DND-41 (cell line): ENCODE measurements at regions not wholly inside any gene's neighbourhood (a gene's known extent, or its start where the extent isn't known, plus 50 kb on each side); places are given as distances from the start of the nearest gene placed in this dataset.

Experiments used
- ATAC-seq: fragments of 200-7000 bp; cut with Tn5 transposase; 3 replicates; pipeline ENCODE4 v1.9.1; 2021; ENCODE audit warnings: low read depth; ENCODE audit not compliant: insufficient read depth
- DNase-seq: peaks from one replicate; pipeline ENCODE4 v3.0.0-alpha.2; 2020
- H2AFZ ChIP-seq: 2 replicates; pipeline ENCODE4 v1.6.0; 2012; ENCODE audit warnings: low read depth, low read length
- H3K27ac ChIP-seq: 2 replicates; pipeline ENCODE4 v1.5.1; 2012; ENCODE audit warnings: low read length, inconsistent platforms
- H3K27me3 ChIP-seq: fragments of 200-600 bp; sonication (generic); 2 replicates; pipeline ENCODE4 v1.6.0; 2012; ENCODE audit warnings: low read length, mild to moderate bottlenecking, inconsistent platforms; ENCODE audit not compliant: insufficient read depth, poor library complexity
- H3K36me3 ChIP-seq: 2 replicates; pipeline ENCODE4 v1.5.1; 2012; ENCODE audit warnings: low read length, inconsistent platforms; ENCODE audit not compliant: insufficient read depth
- H3K4me1 ChIP-seq: 2 replicates; pipeline ENCODE4 v1.5.1; 2012; ENCODE audit warnings: mild to moderate bottlenecking, low read length; ENCODE audit not compliant: insufficient read depth
- H3K4me2 ChIP-seq: 2 replicates; pipeline ENCODE4 v1.6.0; 2012; ENCODE audit warnings: mild to moderate bottlenecking, moderate library complexity, low read length, inconsistent platforms; ENCODE audit not compliant: insufficient read depth
- H3K4me3 ChIP-seq, 2 experiments: fragments of 200-600 bp in 1 of 2; shearing (Covaris generic) in 1 of 2; 2 replicates each; pipeline ENCODE4 v1.5.1; 2012 to 2016; ENCODE audit warnings: inconsistent platforms in 2 of 2, low read length in 2 of 2, mild to moderate bottlenecking in 2 of 2, low read depth in 1 of 2, moderate library complexity in 1 of 2
- H3K79me2 ChIP-seq: 2 replicates; pipeline ENCODE4 v1.6.0; 2012; ENCODE audit warnings: low read length, inconsistent platforms; ENCODE audit not compliant: insufficient read depth
- H3K9ac ChIP-seq: 2 replicates; pipeline ENCODE4 v1.6.0; 2012; ENCODE audit warnings: low read depth, mild to moderate bottlenecking, inconsistent platforms, low read length, moderate library complexity
- H3K9me3 ChIP-seq: 2 replicates; pipeline ENCODE4 v1.5.1; 2012; ENCODE audit warnings: low read length, moderate library complexity, mild to moderate bottlenecking, inconsistent platforms; ENCODE audit not compliant: insufficient read depth, severe bottlenecking
- H4K20me1 ChIP-seq: 2 replicates; pipeline ENCODE4 v1.6.0; 2012; ENCODE audit warnings: low read length; ENCODE audit not compliant: insufficient read depth
- CTCF ChIP-seq: IDR thresholded peaks from 2 replicates; pipeline ENCODE4 v1.5.1; 2012; ENCODE audit warnings: borderline replicate concordance, low read length, moderate library complexity, mild to moderate bottlenecking; ENCODE audit not compliant: poor library complexity, severe bottlenecking; ENCODE audit errors: extremely low read depth
- EZH2 ChIP-seq: IDR thresholded peaks from 3 replicates; pipeline ENCODE4 v1.6.1; 2012; ENCODE audit warnings: borderline replicate concordance, low read depth, mild to moderate bottlenecking, moderate library complexity, low read length, inconsistent platforms; ENCODE audit not compliant: severe bottlenecking

DNA sequence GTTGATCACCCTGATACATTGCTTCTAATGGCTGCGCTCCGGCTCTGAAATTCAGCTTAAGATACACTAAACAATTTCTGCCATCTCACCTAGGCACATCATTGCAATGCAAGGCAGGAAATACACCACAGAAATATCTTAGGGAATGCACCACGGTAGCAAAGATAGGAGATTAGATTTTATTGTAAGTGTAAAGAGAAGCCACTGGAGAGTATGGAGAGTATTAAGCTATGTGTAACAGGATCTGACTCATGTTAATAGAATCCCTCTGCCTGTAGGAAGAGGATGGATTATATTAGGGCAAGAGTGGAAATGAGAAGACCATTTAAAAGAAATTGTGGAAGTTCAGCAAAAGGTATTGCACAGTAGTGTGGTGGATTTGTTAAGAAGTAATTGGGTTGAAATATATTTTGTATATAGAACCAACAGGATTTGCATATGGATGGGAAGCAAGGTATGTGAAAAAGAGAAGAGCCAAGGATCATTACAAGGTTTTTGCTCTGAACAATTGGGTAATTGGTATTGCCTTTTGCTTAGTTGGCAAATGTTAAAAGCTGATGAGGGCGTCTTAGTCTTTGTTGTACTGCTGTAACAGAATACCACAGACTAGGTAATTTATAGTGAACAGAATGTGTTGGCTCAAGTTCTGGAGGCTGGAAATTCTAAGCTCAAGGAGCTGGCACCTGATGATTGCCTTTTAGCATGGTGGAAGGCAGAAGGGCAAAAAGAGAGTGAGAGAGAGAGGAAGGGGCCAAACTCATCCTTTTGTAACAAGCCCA is 636.1 kb downstream of the PSAT1 start:
- no peak overlapping the region for H3K4me3 ChIP-seq
- H3K27ac ChIP-seq, result no peak overlapping the region
- H2AFZ ChIP-seq, result no peak overlapping the region
- no peak for ATAC-seq
- DNase-seq, result no peak
- no peaks in the 10 kb centered on the region for H3K79me2 ChIP-seq
- H3K4me1 ChIP-seq, result no peaks in the 10 kb centered on the region
- TF ChIP-seq EZH2 (no peak), CTCF (no peak)
- H3K27me3 ChIP-seq, result no peaks in the 10 kb centered on the region
- H4K20me1 ChIP-seq, result no peaks in the 10 kb centered on the region
- no peak overlapping the region for H3K4me2 ChIP-seq
- H3K36me3 ChIP-seq, result no peaks in the 10 kb centered on the region
- no peak overlapping the region for H3K9ac ChIP-seq
- no peaks in the 10 kb centered on the region for H3K9me3 ChIP-seq

- H3K4me3 ChIP-seq, result no peak overlapping the region
- H3K79me2 ChIP-seq, result no peaks in the 10 kb centered on the region
- no peaks in the 10 kb centered on the region for H3K27me3 ChIP-seq
- DNase-seq, result no peak
- H2AFZ ChIP-seq, result no peak overlapping the region
- H3K36me3 ChIP-seq, result no peaks in the 10 kb centered on the region
- H3K27ac ChIP-seq, result no peak overlapping the region
- H3K4me2 ChIP-seq, result no peak overlapping the region
- H3K9ac ChIP-seq, result no peak overlapping the region
- no peaks in the 10 kb centered on the region for H3K4me1 ChIP-seq
- TF ChIP-seq EZH2, result no peak
- TF ChIP-seq CTCF, result no peak
- H4K20me1 ChIP-seq, result no peaks in the 10 kb centered on the region
- no peaks in the 10 kb centered on the region for H3K9me3 ChIP-seq
- no peak for ATAC-seq
These were observed 636.9 kb upstream of the TLE4 start for GRCh38 chr9:78934880-78935279.

DNA sequence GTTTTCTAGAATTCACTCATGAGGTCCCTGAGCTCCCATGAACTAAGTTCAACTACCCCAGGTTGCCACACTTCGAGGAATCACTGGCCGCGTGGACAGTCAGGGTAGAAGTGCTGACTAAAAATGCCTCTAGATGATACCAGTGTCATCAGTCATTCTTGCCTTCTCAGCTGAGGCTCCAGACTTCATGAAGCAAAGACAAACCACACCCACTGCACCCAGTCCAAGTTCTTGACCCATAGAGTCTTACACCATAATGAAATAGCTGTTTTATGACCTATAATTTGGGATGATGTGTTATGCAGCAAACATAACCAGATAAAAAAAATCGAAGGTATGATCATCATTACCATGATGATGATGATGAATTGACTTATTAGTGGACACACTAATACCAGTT is 632.9 kb upstream of the TLE4 start:
- Histone ChIP-seq H3K4me1 (no peaks in the 10 kb centered on the region), H3K36me3 (no peaks in the 10 kb centered on the region), H3K9ac (no peak overlapping the region), H3K27ac (no peak overlapping the region), H2AFZ (no peak overlapping the region), H3K9me3 (no peaks in the 10 kb centered on the region), H3K4me2 (no peak overlapping the region), H3K79me2 (no peaks in the 10 kb centered on the region), H3K4me3 (no peak overlapping the region), H4K20me1 (no peaks in the 10 kb centered on the region), H3K27me3 (no peaks in the 10 kb centered on the region)
- TF ChIP-seq EZH2 (no peak), CTCF (no peak)
- no peak for ATAC-seq
- no peak for DNase-seq
